HEK293T (cell line): ENCODE measurements at regions not wholly inside any gene's neighbourhood (a gene's known extent, or its start where the extent isn't known, plus 50 kb on each side); places are given as distances from the start of the nearest gene placed in this dataset.

Experiments used
- BHLHE40 ChIP-seq: fragments of 450-650 bp; IDR thresholded peaks from 2 replicates; pipeline ENCODE4 v1.6.1; 2016; ENCODE audit warnings: mild to moderate bottlenecking, moderate library complexity, borderline replicate concordance
- ELF4 ChIP-seq: fragments of 450-650 bp; IDR thresholded peaks from 2 replicates; pipeline ENCODE4 v1.6.1; 2017; ENCODE audit warnings: antibody characterized with exemption
- LEF1 ChIP-seq: fragments of 450-650 bp; IDR thresholded peaks from 2 replicates; pipeline ENCODE4 v1.6.1; 2017; ENCODE audit warnings: mild to moderate bottlenecking, borderline replicate concordance

- TF ChIP-seq ELF4 (no peak), LEF1 (no peak), BHLHE40 (no peak)
Measured at GRCh38 chr6:130692659-130693058, 134.5 kb upstream of the SMLR1 start.
